ENCODE measurements at regions not wholly inside any gene's neighbourhood (a gene's known extent, or its start where the extent isn't known, plus 50 kb on each side); places are given as distances from the start of the nearest gene placed in this dataset.
A peak's percentile ranks its signal among the peaks of the same experiment; 100 is the strongest.

DNA sequence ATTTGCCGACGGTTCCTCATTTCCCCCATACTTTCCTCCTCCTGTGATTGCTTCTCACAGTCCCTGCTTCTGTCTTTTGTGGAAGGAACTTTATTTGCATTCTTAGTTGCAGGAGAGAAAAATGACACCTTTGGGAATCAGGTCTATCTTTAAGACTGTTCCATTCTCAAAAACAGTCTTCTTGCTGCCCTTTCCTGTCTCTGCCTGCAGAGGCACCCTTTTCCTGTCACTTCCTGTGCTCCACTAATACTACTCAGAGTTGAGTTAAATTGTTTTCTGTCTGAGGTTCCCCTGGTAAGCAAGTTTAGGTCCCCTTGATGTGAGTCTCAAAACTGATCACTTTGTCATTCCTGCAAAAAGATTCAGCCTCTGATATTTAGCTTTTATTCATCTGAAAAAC, 208.8 kb upstream of the CLNK start:
- no peak overlapping the region for H3K9ac ChIP-seq
- no peak overlapping the region for H3K4me3 ChIP-seq (ENCODE audit: low read depth, low read length)
- H3K36me3 ChIP-seq (ENCODE audit: control insufficient read depth, insufficient read depth, low read length), result no peaks in the 10 kb centered on the region
- H3K27me3 ChIP-seq (ENCODE audit: control insufficient read depth, insufficient read depth, low read length), result no peaks in the 10 kb centered on the region
- no peak overlapping the region for H3K4me2 ChIP-seq (ENCODE audit: low read length)
- no peaks in the 10 kb centered on the region for H3K79me2 ChIP-seq
- TF ChIP-seq, protein P1, sequence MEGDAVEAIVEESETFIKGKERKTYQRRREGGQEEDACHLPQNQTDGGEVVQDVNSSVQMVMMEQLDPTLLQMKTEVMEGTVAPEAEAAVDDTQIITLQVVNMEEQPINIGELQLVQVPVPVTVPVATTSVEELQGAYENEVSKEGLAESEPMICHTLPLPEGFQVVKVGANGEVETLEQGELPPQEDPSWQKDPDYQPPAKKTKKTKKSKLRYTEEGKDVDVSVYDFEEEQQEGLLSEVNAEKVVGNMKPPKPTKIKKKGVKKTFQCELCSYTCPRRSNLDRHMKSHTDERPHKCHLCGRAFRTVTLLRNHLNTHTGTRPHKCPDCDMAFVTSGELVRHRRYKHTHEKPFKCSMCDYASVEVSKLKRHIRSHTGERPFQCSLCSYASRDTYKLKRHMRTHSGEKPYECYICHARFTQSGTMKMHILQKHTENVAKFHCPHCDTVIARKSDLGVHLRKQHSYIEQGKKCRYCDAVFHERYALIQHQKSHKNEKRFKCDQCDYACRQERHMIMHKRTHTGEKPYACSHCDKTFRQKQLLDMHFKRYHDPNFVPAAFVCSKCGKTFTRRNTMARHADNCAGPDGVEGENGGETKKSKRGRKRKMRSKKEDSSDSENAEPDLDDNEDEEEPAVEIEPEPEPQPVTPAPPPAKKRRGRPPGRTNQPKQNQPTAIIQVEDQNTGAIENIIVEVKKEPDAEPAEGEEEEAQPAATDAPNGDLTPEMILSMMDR (IDR thresholded peaks at IDR 0.05), result peak; percentile 23
- no peaks in the 10 kb centered on the region for H3K9me3 ChIP-seq (ENCODE audit: control insufficient read depth, low read length)
- H3K4me1 ChIP-seq, result no peaks in the 10 kb centered on the region
- no peak overlapping the region for H3K27ac ChIP-seq
- H2AFZ ChIP-seq, result no peak overlapping the region

DNA sequence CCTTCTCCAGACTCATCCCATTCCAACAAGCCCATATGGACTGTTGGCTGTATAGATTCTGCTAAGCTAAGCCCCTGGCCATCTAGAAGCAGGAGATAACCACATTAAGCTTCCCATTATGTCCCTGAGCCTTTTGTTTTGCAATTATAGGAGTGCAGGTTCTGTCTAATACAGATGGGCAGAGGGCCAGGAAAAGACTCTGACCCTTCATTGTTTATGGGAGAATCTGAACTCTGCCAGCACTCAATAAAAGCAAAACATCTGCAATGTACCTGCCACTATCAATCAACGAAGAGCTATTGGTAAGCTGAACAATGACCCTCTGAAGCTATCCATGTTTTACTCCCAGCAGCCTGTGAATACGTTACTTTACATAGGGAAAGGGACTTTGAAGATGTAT, 207.3 kb upstream of the CLNK start:
- Histone ChIP-seq H3K27me3 (ENCODE audit: control insufficient read depth, insufficient read depth, low read length) (no peaks in the 10 kb centered on the region), H3K4me3 (ENCODE audit: low read depth, low read length) (no peak overlapping the region), H3K36me3 (ENCODE audit: control insufficient read depth, insufficient read depth, low read length) (no peaks in the 10 kb centered on the region), H3K4me2 (ENCODE audit: low read length) (no peak overlapping the region), H2AFZ (no peak overlapping the region), H3K79me2 (no peaks in the 10 kb centered on the region), H3K9me3 (ENCODE audit: control insufficient read depth, low read length) (no peaks in the 10 kb centered on the region), H3K9ac (no peak overlapping the region), H3K27ac (no peak overlapping the region), H3K4me1 (no peaks in the 10 kb centered on the region)
- TF ChIP-seq, protein P1 (IDR thresholded peaks at IDR 0.05), result no peak

DNA sequence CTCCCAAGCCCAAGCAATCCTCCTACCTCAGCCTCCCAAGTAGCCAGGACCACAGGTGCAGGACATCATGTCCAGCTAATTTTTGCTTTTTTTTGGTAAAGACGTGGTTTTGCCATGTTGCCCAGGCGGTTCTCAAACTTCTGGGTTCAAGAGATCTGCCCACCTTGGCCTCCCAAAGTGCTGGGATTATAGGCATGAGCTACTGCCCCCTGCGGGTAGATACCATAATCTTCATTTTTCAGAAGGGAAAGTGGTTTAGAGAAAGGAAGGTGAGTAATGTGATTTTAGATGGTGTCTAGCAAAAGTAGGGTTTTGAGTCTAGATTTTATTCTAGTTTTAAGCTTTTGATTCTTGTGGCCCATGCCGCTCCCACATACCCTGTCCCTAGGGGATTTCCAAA, 205.3 kb upstream of the CLNK start:
- no peaks in the 10 kb centered on the region for H3K9me3 ChIP-seq (ENCODE audit: control insufficient read depth, low read length)
- H3K4me1 ChIP-seq, result no peaks in the 10 kb centered on the region
- H3K27ac ChIP-seq, result no peak overlapping the region
- no peak overlapping the region for H3K4me3 ChIP-seq (ENCODE audit: low read depth, low read length)
- no peak overlapping the region for H3K4me2 ChIP-seq (ENCODE audit: low read length)
- H3K27me3 ChIP-seq (ENCODE audit: control insufficient read depth, insufficient read depth, low read length), result no peaks in the 10 kb centered on the region
- H3K79me2 ChIP-seq, result no peaks in the 10 kb centered on the region
- no peak overlapping the region for H2AFZ ChIP-seq
- H3K36me3 ChIP-seq (ENCODE audit: control insufficient read depth, insufficient read depth, low read length), result no peaks in the 10 kb centered on the region
- TF ChIP-seq, protein P1 (IDR thresholded peaks at IDR 0.05), result no peak
- no peak overlapping the region for H3K9ac ChIP-seq

DNA sequence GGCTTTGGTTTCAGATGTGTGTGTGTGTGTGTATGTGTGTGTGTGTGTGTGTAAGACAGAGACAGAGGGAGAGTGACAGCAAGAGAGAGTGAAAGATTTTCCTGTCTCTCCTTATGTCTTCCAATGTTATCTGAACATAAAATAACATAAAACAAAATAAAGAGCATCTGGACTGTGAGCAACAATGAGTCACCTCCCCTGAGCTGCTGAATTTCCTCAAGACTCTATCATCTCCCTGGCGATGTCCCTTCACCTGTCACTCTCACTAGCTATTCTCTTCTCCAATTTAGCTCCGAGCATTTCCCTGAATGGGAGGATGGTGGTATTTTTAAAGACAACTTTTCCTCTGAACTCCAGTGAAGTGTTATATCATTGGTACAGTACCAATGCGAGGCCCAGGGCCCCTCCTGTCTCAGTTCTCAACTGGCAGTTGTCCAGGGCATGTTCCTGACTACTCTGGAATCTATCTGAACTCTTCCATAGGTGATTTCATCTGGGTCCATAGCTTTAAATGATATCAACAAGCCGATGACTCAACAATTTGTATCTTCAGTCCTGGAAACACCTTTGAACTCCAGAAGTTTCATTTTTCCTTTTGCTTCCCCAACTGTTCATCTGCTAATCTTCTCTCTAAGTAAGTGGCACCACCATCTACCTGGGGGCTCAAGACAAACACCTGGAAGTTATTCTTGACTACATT, 195.0 kb upstream of the CLNK start:
- no peaks in the 10 kb centered on the region for H3K79me2 ChIP-seq
- H3K27me3 ChIP-seq (ENCODE audit: control insufficient read depth, insufficient read depth, low read length), result no peaks in the 10 kb centered on the region
- H3K4me2 ChIP-seq (ENCODE audit: low read length), result no peak overlapping the region
- H3K9me3 ChIP-seq (ENCODE audit: control insufficient read depth, low read length), result no peaks in the 10 kb centered on the region
- H2AFZ ChIP-seq, result no peak overlapping the region
- H3K4me1 ChIP-seq, result no peaks in the 10 kb centered on the region
- no peaks in the 10 kb centered on the region for H3K36me3 ChIP-seq (ENCODE audit: control insufficient read depth, insufficient read depth, low read length)
- H3K4me3 ChIP-seq (ENCODE audit: low read depth, low read length), result no peak overlapping the region
- no peak overlapping the region for H3K9ac ChIP-seq
- no peak overlapping the region for H3K27ac ChIP-seq
- TF ChIP-seq, protein P1 (IDR thresholded peaks at IDR 0.05), result no peak

DNA sequence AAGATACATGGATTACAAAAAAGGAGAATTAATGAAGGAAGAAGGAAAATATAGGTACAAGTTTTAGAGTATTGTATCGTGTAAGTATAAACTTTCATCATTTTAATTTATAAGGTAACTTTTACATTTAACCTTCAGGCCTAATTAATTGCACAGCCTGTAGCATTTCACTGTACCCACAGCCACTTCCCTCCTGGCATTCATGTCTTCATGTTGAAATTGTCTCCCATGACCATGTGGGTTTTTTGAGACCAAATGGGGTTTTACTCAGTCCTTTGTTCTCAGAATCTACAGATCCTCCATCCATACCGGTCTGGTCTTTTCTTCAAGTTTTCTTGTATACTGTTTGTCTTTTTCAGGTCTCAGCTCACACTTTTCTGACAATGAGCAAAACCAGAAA, 194.3 kb upstream of the CLNK start:
- Histone ChIP-seq H3K36me3 (ENCODE audit: control insufficient read depth, insufficient read depth, low read length) (no peaks in the 10 kb centered on the region), H3K4me2 (ENCODE audit: low read length) (no peak overlapping the region), H3K79me2 (no peaks in the 10 kb centered on the region), H3K27ac (no peak overlapping the region), H3K9me3 (ENCODE audit: control insufficient read depth, low read length) (no peaks in the 10 kb centered on the region), H3K27me3 (ENCODE audit: control insufficient read depth, insufficient read depth, low read length) (no peaks in the 10 kb centered on the region), H2AFZ (no peak overlapping the region), H3K4me3 (ENCODE audit: low read depth, low read length) (no peak overlapping the region), H3K4me1 (no peaks in the 10 kb centered on the region), H3K9ac (no peak overlapping the region)
- TF ChIP-seq, protein P1 (IDR thresholded peaks at IDR 0.05), result no peak
